ENCODE measurements at regions not wholly inside any gene's neighbourhood (a gene's known extent, or its start where the extent isn't known, plus 50 kb on each side); places are given as distances from the start of the nearest gene placed in this dataset.

GRCh38 chr3:73848173-73848906 is 223.6 kb upstream of the PDZRN3 start (continued):
- TF ChIP-seq ZBTB33 (IDR thresholded peaks at IDR 0.05; ENCODE audit: borderline replicate concordance, low read depth) (no peak), CHD2 (IDR thresholded peaks at IDR 0.05; ENCODE audit: low read length, partially characterized antibody) (no peak), EZH2phosphoT487 (IDR thresholded peaks at IDR 0.05; ENCODE audit: borderline replicate concordance, low read depth) (no peak), PBX3 (IDR thresholded peaks at IDR 0.05) (peak; percentile 19; the same call in 1 of the 2 replicates), FOXM1 (IDR thresholded peaks at IDR 0.05; ENCODE audit: low read depth) (no peak), RXRA (IDR thresholded peaks at IDR 0.05; ENCODE audit: borderline replicate concordance, low read depth) (no peak), RCOR1 (IDR thresholded peaks at IDR 0.05; ENCODE audit: low read length) (no peak), JUND (IDR thresholded peaks at IDR 0.05) (no peak), TCF12 (IDR thresholded peaks at IDR 0.05) (no peak), IRF3 (IDR thresholded peaks at IDR 0.05; ENCODE audit: low read depth, low read length) (no peak), REST (IDR thresholded peaks at IDR 0.05; ENCODE audit: low read depth, low read length) (no peak), YY1 (IDR thresholded peaks at IDR 0.05; ENCODE audit: low read depth) (no peak)

GRCh38 chr3:73846951-73847350 is 222.2 kb upstream of the PDZRN3 start:
- Histone ChIP-seq H3F3A (replicated peaks; ENCODE audit: insufficient read depth) (no peaks in the 10 kb centered on the region), H2AFZ (ENCODE audit: low read depth) (no peak overlapping the region), H4K20me1 (ENCODE audit: insufficient read depth) (no peaks in the 10 kb centered on the region), H3K9ac (no peak overlapping the region), H3K9me3 (no peaks in the 10 kb centered on the region), H3K9me2 (no peaks in the 10 kb centered on the region), H3K27ac (ENCODE audit: low read depth in 2 of 2, low read length in 1 of 2) (no peak overlapping the region), H3K4me1 (ENCODE audit: control insufficient read depth in 1 of 2, insufficient read depth in 2 of 2, low read depth in 1 of 2, low read length in 1 of 2) (no peaks in the 10 kb centered on the region), H3K4me3 (ENCODE audit: low read depth in 2 of 2, low read length in 1 of 2) (no peak overlapping the region), H3K79me2 (ENCODE audit: insufficient read depth) (no peaks in the 10 kb centered on the region), H3K4me2 (no peak overlapping the region), H3K27me3 (ENCODE audit: insufficient read depth) (no peaks in the 10 kb centered on the region), H3K36me3 (replicated peaks in 1 of 2; ENCODE audit: control insufficient read depth in 1 of 2, insufficient read depth in 2 of 2, low read length in 1 of 2) (no peaks in the 10 kb centered on the region)
- 81% methylated on average over 3 of the region's 3 CpGs for WGBS (ENCODE audit: low lambda C conversion rate)
- POLR2A ChIA-PET, result no interaction called here
- CTCF ChIA-PET, result interaction anchor here (0.9 to 6.1 kb wide), 16 partner anchors 10 to 746 kb away, joined by 3 to 75 read pairs (median 6); partner anchors contain the start of gene PDZRN3
- no peak for TF ChIP-seq NFIC (IDR thresholded peaks at IDR 0.05; ENCODE audit: borderline replicate concordance)
- no peak for TF ChIP-seq SMC3 (IDR thresholded peaks at IDR 0.05; ENCODE audit: low read depth, low read length)
- no peak for TF ChIP-seq RXRA (IDR thresholded peaks at IDR 0.05; ENCODE audit: borderline replicate concordance, low read depth)
- no peak for TF ChIP-seq ZBTB33 (IDR thresholded peaks at IDR 0.05; ENCODE audit: borderline replicate concordance, low read depth)
- TF ChIP-seq IRF3 (IDR thresholded peaks at IDR 0.05; ENCODE audit: low read depth, low read length), result no peak
- TF ChIP-seq EP300 (IDR thresholded peaks at IDR 0.05; ENCODE audit: borderline replicate concordance in 1 of 2, low read depth in 1 of 2, low read length in 1 of 2), result no peak
- no peak for TF ChIP-seq FOSL2 (IDR thresholded peaks at IDR 0.05; ENCODE audit: borderline replicate concordance, low read depth)
- TF ChIP-seq POLR2AphosphoS5 (IDR thresholded peaks at IDR 0.05; ENCODE audit: low read depth, low read length), result no peak
- no peak for TF ChIP-seq MXI1 (IDR thresholded peaks at IDR 0.05; ENCODE audit: low read depth, low read length)
- no peak for DNase-seq
